PC-3 (cell line): ENCODE measurements at regions not wholly inside any gene's neighbourhood (a gene's known extent, or its start where the extent isn't known, plus 50 kb on each side); places are given as distances from the start of the nearest gene placed in this dataset.

Experiments
- EZH2 ChIP-seq: fragments of 300-600 bp; sonication (generic); IDR thresholded peaks from one replicate; pipeline ENCODE4 v1.6.1; 2017; ENCODE audit warnings: antibody characterized with exemption, mild to moderate bottlenecking, low read length; ENCODE audit not compliant: unreplicated experiment
- EZH2phosphoT487 ChIP-seq: fragments of 300-600 bp; sonication (generic); IDR thresholded peaks from 2 replicates; pipeline ENCODE4 v1.6.1; 2018; ENCODE audit warnings: mild to moderate bottlenecking, antibody characterized with exemption, low read length, borderline replicate concordance
- TF ChIP-seq, protein P1 (sequence below): fragments of 300-600 bp; sonication (generic); conservative IDR thresholded peaks from 2 replicates; pipeline ENCODE4 v1.5.1; 2017; ENCODE audit warnings: antibody characterized with exemption, low read depth, mild to moderate bottlenecking, low read length

DNA sequence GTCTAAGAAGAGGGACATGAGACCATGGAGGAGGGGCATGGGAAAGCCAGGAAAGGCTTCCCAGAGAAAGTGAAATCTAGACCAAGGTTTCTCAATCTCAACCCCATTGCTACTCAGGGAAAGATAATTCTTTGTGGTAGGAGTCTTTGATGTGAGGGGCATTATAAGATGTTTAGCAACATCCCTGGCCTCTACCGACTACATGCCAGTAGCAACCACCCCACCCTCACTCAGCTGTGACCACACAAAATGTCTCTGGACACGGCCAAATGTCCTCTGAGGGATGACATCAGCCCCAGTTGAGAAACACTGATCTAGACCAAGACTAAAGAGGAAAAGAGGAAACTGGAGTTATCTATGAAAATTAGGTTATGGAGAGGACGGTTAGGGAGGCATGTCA is 298.5 kb upstream of the KIF2A start:
- TF ChIP-seq, protein P1, sequence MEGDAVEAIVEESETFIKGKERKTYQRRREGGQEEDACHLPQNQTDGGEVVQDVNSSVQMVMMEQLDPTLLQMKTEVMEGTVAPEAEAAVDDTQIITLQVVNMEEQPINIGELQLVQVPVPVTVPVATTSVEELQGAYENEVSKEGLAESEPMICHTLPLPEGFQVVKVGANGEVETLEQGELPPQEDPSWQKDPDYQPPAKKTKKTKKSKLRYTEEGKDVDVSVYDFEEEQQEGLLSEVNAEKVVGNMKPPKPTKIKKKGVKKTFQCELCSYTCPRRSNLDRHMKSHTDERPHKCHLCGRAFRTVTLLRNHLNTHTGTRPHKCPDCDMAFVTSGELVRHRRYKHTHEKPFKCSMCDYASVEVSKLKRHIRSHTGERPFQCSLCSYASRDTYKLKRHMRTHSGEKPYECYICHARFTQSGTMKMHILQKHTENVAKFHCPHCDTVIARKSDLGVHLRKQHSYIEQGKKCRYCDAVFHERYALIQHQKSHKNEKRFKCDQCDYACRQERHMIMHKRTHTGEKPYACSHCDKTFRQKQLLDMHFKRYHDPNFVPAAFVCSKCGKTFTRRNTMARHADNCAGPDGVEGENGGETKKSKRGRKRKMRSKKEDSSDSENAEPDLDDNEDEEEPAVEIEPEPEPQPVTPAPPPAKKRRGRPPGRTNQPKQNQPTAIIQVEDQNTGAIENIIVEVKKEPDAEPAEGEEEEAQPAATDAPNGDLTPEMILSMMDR: no peak
- TF ChIP-seq EZH2 (no peak), EZH2phosphoT487 (no peak)
